NOMO-1 (cell line): ENCODE measurements at regions not wholly inside any gene's neighbourhood (a gene's known extent, or its start where the extent isn't known, plus 50 kb on each side); places are given as distances from the start of the nearest gene placed in this dataset.
"Not testable (repeated sequence)": the region's sequence is repeated elsewhere in the genome, so short reads cannot be mapped to it uniquely, and the experiment has no call there.

ENCODE experiments used
- DNase-seq, 2 experiments: peaks; one replicate each; lab custom pipeline; 2025; ENCODE audit not compliant: unreplicated experiment in 2 of 2; lab: John Stamatoyannopoulos, UW

DNA sequence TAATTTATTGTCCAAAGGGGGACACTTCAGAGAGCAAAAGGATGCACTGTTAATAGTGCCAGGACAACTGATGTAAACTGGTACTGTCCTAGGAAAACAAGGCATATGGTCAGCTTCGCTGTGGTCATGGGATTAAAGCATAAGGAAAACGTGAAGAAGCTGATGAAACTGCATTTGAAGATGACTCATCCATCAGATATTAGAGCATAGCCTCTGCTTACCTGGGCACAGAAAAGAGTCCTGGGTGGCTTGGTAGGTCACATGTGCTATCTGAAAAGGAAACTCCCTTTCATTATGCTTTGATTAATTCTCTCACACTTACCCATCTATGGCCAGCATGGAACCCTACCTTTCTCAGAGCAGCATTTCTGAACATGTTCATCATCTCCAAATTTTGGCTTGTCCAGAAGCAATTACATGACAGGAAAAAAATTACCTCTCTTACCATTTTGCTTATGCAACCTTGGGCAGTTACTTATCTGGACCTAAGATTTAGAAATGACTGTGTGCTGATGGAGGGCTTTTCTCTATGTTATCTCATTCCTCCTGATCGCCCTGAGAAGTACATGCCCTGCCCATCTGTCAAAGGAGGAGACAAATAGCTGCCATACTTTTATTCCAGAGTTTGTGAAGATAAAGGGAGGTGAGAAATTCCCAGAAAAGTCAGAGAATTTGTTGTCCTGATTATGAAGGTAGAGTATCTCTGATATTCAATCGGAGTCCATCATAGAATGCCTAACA lies 275.3 kb upstream of the SLC14A2 start:
- no peak for DNase-seq

- no peak for DNase-seq
Measured at GRCh38 chr18:45340884-45341283, 274.4 kb upstream of the SLC14A2 start.

DNA sequence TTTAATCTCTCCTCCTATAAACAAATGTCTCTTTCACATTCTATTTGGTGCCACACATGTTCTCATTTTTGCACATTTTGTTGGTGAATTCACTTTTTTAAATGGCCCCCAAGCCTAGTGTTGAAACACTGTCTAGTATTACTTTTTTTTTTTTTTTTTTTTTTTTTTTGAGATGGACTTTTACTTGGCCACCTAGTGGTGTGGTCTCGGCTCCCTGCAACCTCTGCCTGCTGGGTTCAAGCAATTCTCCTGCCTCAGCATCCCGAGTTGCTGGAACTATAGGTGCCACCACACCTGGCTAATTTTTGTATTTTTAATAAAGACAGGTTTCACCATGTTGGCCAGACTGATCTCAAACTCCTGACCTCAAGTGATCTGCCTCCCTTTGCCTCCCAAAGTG lies 273.8 kb upstream of the SLC14A2 start:
- no peak for DNase-seq

DNA sequence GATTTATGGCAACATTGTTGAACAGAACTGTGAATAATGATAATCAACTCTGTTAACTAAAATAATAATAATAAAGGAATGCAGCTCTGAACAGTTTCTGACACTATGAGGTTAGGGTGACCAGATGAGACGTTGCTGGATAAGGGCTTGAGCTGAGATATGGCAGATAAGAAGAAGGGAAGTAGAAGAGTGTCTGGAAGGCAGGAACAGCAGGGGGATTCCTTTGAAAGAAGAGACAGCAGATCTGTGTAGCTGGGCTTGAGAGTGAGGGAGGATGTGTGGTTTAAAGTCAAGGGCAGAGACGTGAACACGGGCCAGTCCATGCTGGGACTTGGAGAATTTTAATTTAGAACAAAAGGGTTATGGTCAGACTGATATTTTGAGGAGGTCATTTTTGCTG lies 273.1 kb upstream of the SLC14A2 start:
- DNase-seq: no peak

DNA sequence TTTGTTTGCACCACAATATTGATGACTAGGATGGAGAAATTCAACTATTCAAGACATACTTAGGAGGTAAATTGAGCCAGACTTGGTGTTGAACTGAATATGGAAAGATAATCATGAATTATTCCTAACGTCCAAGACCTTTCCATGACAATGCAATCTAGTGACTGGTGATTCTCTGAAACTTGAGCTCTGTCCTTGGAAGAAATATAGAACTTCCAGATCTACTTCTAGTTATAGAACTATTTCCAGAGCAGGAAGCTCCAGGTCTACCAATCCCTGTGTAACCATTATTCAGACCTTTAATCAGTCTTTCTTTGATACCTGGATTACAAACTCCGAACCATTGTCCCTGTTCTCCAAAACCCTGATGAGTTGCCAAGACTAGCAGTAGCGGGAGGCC lies 272.6 kb upstream of the SLC14A2 start:
- no peak for DNase-seq

- no peak for DNase-seq
Measured at GRCh38 chr18:45343365-45343764, 271.9 kb upstream of the SLC14A2 start.

GRCh38 chr18:45344680-45345079 lies 270.6 kb upstream of the SLC14A2 start:
- not testable (repeated sequence) for DNase-seq

DNA sequence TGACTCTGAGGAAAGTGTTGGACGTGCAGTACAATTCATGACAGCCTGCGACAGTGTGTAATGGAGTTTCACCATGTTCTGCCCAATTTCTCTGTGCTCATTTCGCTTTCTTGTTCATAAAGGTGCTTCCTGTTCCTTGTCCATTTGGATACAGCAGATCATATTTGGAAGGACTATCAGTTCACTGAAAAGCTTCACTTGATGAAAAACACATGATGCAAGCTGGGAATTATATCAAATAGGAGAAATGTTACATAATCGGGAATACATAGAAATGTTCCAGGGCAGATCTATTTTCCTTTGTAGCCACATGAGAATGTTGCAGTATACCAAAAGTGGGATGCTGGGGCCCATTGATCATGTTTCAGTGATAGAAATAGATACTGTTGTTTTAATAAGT lies 266.3 kb upstream of the SLC14A2 start:
- DNase-seq: no peak

- no peak for DNase-seq
Measured at GRCh38 chr18:45349467-45349866, 265.8 kb upstream of the SLC14A2 start.

DNA sequence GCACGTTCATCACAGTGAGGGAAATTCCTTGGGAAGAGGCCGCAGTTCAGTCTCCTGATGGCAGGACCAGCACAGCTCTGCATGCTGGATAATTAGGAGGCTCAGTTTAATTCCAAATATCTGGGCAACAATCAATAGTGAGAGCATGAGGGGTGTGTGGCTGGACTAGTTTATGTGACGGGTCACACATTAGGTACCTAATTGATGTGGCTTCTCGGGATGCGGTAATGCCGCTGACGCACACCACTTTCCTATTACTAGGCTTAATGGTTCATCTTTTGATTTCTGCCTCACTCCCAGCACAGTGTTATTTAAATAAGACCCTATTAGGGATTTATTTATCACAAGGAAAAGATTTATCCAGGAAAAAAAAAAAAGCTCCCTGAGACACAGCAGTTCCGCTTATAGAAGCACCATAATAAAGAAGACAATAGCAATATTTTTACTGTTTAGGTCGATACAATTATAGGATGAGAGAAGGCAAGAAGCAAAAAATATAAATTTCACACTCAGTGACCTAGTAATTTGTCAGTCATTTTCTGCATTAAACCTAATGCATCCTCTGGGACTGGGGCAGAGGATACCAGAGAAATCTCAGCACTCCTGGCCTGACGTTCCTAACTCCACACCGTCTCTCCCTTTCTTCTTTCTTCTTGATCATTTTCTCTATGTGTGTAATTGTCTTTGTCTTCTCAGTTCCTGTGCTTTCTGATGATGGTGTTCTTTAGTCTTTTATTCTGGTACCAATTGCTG lies 264.7 kb upstream of the SLC14A2 start:
- no peak for DNase-seq

DNA sequence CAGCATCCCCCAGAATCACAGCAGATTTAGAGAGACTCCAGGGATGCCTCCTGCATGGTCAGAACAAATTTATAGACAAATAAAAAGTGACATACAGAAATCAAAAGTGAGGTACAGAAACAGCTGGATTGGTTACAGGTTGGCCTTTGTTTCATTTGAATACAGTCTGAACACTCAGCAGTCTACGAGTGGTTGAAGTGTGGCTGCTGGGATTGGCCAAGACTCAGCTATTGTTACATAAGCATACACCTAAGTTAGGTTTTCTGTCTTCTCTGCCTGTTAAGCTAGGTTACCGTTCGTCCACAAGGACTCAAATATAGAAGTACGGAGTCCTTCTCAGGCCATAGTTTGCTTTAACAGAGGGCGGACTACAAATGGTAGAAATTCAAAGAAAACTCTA lies 262.4 kb upstream of the SLC14A2 start:
- DNase-seq: no peak

GRCh38 chr18:45353530-45353929 lies 261.7 kb upstream of the SLC14A2 start:
- no peak for DNase-seq

DNA sequence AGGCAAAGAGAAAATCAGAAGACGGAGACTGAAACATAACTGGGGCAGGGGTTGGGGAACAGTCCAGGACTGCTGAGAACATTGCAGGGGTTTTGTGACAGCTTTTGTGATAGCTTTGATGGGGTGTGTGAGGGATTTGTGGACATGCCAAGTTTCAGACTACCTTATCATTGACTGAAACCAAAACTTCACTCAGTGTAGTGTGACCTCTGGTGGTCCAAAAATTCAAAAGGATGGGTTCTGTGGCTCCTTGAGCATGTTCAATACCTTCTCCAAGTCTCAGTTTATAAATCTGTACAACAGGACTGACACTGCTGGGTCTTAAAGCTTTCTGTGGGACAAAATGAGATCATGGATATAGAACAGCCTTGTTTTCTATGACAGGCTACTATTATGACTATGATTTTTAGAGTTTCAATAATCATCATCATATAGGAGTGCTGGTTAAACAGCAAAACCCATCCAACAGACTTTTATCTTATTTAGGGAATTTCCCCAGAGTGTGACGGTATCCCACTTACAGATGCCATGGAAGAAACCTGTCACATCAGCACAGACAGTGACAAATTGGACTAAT lies 259.2 kb upstream of the SLC14A2 start:
- no peak for DNase-seq

DNA sequence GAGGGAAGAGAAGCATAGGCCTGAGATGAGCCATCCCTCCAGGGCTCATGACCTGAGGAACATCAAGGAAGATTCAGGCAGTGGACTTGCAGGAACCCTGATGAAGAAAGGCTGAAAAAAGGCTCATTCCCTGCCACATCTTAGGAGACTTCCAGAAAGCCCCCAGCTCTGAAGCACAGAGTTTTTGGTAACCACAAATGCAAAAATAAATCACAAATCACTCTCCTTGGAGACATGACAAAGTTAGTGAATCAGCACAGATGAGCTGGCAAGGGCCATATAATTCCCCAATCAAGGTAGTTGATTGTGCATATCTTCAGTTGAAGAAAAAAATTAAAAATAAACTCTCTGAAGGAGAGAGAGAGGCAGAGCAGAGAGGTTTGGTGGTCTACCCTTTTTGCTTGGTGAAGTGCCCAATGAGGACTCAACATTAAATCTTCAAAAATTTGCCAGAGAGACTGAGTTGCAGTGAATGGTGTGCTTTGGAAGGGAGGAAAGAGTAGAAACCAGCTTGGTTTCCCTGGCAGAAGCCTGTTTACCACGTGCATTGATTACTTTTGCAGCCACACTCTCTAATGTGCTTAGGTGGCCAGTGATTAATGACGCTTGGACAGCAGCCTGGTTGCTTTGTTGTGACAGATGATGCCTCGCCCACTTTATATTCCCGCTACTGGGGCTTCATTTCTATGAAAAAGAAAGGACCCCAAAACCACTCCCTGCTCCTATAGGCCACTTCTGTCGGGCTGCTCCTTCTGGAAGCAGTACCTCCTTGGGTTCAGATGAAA lies 257.4 kb upstream of the SLC14A2 start:
- no peak for DNase-seq

DNA sequence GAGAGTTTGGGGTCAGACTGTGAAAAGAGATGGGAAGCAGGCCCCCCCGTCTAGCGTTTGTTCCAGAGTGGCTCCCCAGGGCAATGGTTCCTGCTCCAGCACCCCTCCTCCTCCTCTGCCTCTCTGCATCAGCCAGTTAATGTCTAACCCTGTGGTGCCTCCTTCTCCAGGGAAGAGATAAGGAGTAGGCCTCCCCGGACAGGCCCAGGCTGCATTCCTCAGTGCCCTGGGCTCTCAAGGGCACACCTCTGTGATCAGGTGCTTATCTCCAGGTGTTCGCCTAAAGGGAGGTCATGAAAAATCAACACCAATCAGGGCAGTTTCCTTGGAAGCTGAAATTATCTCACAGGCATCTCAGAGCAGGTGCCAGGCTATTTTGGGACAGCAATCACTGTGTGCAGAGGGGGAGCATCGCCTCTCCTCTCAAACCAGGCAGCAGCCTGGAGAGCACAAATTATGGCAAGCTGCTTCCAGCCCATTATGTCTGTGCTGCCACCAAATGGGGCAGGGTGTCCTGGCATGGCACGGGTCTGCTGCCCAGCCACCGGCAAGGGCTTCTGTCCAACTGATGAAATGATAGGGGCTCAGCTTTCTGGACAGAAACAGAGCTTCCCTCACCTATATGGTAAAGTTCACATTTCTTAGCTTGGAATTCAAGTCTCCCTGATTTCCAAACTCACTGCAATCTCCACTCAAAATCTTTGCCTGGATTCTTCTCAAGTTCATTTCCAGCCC lies 255.8 kb upstream of the SLC14A2 start:
- no peak for DNase-seq

DNA sequence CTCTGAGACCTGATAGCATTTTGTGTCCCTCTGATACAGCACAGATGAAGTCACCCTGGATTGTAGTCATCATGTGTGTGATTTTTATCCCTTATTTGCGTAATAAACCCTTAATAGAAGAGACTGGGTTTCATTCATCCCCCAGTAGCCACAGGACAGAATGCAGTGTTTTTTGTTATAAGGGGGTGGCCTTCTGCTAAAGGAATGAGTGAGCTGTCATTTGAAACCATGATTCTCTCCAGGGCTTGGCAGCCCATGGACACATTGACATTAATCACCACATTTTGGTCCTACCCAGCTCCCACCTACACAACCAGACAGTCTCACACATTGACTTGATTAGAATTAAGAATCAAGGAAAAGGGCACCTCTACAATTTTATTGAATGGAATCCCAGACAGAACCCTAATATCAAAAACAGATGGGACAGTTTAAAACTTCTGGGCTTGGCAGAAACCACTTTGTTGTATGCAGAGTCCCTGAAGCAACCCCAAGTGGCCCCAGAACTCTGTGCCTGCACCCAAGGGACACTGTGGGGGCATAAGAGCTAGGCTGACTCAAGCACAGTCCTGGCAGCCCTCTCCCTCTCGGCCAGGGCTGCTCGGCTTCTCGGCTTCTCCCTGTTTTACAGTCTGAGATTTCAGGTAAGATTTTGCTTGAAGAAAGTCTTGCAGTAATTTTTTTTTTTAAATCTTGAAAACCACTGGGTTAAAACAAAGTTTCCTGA lies 254.0 kb upstream of the SLC14A2 start:
- DNase-seq: no peak

- DNase-seq: no peak
Measured at GRCh38 chr18:45363196-45363595, 252.1 kb upstream of the SLC14A2 start.

- DNase-seq: no peak
Measured at GRCh38 chr18:45365835-45366234, 249.4 kb upstream of the SLC14A2 start.

DNA sequence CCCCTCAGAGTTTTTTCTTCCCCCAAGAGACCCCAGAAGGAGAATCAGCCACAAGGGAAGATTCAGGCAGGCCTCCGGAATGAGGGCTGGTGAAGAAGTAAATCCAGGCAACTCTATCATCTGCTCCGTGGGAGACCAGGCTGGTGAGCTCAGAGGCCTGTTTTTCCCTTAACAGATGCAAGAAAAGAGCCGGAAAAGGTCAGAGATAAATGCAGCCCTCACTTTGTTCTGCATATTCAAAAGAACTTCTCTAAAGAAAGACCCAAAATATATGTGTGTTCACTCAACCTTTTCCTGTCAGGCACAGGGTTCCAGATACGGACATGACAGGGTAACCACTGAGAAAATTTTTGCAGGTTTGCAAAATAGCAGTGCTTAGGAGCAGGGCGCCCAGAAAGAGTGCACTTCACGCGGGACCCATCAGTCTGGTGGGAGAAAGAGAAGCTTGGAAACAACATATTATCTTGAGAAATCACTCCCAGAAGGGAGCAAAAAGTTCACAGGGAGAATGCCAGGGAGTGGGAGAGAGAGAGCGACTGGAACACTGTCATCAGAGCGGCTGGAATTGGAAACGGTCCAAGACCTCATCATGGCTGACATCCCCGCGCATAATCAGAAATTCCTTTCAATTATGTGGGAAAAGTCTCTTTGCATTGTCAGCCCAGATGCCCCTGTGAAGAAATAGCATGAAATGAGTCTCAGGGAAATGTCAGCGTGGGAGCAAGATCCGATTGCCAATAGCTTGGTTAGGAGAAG lies 244.8 kb upstream of the SLC14A2 start:
- DNase-seq: no peak
